Stimulated activated CD4-positive, alpha-beta T cell treated with anti-CD3 and anti-CD28 coated beads, TNF-alpha, amount 100 ng/mL, for 48 hours (primary cell): ENCODE measurements at regions not wholly inside any gene's neighbourhood (a gene's known extent, or its start where the extent isn't known, plus 50 kb on each side); places are given as distances from the start of the nearest gene placed in this dataset.
"Not testable (repeated sequence)": the region's sequence is repeated elsewhere in the genome, so short reads cannot be mapped to it uniquely, and the experiment has no call there.

ENCODE experiments used
- DNase-seq, 3 donors: peaks; one replicate each; pipeline ENCODE4 v3.0.0-alpha.2; 2020; ENCODE audit warnings: low read depth in 3 of 3

DNA sequence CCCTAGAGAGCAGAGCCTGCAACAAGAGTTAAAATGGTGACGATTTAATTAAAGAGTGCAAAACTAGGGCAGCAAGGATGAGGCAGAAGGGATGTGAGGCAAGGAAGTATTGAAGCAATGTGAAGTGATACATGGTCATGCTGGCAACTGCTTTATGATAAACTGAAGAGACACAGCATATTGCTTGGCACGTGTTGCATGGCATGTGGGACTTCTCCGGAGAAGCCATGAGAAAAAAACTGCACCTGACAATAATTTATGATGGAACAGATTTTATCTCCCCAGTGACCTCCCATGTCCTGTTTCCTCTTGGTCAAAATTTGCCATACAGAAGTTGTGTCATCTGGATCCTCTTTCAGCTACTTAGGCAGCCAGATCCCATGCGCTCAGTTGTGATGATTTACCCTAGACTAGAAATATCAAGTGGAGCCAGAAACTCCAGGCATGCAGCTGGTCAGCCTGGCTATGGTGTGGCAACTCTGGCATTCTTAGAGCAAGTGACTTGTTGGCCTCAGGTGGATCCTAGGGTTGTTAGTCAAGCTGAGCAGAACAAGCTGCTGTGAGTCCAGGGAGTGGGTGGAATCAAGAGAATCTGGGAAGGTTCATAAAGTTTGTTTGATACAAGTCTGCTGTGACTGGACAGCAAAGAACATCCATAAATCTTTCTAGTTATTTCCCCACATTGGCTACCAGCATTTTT, 611.4 kb upstream of the USP24 start:
- no peak for DNase-seq

DNA sequence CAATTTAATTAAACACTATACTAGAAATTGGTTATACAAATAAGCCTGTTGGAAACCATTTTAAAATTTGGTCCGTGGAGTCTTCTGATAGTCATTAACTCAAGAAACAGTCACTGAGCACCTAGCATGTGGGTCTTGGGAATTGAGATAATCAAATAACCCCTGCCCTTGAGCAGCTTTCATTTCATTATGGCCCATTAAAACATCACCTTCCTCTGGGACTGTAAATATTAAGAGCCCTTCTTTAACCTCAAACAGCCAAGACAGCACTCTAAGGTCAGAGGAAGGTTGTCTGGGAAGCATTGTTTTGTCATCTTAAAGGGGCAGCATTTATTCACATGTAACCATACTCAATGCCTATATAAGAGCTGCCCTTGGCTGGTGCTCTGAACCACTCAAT, 610.3 kb upstream of the USP24 start:
- DNase-seq, result no peak

DNA sequence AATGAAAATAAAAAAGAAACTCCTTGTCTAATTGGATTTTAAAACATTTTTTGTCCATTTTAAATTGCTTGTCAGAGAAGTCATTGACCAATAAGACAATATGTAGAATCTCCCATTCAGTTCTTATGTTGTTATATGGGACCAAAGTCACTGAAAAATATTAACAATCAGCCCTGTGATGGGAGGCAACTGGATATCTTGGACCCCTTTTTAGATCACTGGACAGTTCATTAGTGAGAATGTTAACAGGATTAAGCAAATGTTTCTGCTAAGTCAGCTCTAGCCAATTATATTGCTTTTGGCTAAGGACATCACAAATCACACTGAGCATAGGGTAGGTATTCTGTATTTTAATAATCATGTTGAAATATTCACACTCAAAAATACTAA, 609.1 kb upstream of the USP24 start:
- no peak for DNase-seq

DNA sequence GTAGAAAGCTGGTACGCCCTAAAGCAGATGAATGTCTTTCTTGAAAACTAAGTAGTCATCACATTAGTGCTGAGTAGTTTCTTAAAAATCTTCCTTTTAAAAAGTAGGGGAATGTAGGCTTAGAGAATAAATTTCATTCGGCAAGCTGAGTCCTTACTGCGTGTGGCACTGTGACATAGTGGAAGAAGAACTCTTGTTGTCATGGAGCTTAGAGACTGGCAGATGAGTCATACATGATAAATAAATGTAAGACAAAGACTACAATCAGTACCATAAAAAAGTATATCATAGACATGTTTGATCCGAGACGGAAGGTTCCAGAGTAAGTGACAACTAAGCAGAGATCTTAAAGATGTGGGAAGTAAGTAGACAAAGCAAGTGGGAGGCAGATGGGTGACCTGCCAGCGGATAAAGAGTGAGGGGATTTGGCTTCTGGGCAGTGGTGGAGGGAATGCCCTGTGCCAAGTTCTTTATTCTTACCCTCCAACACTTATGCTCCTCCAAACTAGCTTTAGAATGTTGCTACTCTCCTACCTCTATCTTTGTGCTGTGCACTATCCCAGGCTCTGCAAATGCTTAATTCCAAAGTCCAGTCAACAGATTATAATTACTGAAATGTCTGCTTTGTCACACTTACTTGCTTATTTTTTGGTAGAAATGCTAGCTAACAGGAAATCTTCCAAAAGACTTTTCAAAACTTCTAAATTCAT, 608.5 kb upstream of the USP24 start:
- no peak for DNase-seq

DNA sequence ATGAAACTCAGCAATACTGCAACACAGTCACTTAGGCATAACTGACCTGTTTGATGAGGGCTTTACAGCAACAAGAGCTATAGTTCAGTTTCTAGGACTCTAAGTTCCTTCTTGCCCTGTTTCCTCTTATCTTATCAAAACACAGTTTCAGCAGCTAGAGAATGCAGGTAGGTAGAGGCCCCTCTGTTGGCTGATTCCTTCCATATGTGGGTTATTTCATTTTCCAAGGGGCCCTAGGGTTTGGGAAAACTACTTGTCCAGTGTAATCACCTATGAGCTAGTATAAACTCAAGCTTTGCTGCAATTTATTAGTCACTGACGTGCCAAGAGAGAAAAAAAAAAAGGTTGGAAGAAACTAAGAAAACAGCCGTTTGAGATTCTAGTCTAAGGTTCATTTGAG, 607.7 kb upstream of the USP24 start:
- DNase-seq, result no peak

DNA sequence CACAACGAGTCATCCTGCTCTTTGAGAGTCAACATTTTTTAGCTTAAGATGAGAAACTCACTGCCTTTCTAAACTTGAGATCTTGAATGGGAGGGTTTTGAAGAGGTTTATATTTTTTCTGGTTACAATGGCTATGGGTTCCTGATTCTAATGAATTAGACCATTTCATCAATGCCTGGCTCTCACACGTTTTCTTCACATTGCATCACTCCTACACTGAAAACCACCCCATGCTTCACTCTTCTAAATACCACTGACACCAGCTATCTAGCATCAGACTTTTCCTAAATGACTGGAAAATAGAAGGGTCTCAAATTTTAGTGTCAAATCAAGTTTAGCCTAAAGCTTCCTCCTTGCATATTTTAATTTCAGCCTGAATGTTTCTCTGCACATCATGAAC, 606.1 kb upstream of the USP24 start:
- no peak for DNase-seq

DNA sequence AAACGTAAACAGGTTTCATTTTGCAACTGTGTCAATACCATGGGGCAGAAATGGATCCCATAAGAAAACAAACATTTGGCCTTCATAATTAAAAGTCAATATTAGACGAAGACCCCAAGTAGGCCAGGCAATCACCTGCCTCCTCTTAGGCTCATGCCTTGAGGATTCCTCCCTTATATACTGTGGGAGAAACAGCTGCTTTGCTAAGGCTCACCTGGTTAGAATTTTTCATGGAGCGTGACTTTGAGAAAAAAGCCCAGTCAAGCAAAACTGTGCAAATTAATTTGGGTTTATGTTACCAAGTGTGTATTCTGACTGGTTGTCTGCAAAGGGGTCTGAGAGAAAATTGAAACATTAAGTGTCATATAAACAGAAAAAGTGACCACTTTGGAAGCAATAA, 605.3 kb upstream of the USP24 start:
- DNase-seq, result no peak

DNA sequence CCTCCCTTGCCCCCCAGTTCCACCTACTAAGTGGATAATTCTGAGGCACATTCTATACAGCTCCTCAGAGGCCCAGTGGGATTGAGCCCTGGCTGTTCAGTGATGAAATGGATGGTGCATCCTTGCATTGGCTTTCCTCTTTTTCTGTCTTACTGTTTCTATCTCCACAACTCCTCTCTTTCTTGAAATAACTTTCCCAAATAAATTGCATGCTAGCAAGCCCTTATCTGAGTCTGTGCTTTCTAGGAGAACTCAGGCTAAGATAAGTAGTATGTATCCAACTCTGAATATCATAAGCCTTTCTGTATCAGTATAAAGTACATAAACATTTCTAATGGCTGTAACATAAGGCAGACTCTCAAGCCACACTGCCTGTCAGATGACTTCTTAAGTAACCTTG, 603.8 kb upstream of the USP24 start:
- no peak for DNase-seq

DNA sequence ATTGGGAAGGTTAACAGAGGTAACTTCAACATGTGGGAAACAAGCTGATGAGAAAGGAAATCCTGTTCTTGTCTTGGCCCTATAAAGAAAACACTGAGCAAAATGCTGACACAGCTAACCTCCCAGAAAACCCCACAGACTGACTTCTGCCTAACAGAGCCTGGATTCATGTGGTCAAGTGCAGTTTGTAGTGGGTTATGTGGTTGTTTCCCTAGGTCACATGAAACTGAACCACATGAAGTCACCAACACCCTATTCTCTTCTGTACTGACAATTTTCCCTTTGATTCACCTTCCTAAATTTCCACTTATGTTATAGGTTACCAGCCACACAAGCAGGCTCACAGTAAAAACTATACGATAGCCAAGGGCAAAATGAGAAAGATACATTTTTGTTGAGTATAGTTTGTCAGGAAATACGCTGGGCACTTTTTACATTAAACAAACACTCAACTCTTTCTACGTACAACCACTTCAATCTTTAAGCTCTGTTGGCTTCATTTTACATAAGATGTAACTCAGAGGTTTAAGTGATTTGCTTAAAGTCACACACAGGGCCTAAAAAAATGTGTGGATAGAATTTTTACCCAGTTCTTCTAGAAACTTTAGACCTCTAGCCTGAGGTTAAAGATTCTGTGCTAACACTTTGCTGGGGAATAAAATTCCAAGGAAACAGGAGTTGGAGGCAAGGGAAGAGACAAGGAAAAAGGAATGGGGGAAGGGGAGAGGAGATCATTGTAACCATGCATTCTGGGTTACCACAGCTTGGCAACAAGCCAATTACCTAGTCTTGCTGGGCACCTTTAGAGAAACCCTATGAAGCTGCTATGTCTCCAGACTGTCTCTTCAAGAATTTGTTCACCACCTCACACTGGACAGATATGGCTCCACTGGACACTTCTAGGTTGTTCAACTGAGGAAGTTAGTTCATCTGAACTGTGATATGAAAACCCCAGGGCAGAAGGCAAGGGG, 601.6 kb upstream of the USP24 start:
- DNase-seq, result no peak

DNA sequence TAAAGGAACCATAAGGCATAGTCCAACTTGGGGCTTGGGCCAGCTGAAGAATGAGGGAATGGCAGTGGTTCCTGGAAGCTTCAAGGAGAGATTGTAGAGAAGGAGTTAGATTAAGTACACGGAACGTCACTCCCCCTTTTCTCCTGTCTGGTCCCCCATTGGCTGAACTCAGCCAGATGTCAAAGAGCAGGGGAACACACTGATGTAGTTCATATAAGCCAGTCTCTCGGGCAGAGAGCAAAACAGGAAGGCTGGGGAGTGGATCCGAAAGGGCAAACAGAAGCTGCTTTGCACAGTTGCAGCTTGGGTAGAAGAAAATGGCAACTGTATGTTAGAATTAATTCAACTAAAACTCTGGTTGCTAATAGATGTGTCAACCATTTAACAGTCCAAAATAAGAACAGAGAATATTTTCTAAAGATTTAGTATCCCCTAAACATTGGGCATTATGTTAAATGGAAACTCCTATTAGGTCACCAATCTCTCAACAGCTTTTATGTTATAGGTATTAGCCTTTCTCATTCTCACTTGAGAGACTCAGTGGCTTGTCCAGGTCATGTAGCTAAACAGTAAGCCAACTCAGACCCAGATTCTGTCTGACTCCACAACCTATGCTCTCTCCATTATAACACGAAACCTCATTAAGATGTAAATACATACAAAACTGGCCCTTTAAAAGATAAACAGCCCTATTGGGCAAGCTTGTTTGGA, 600.7 kb upstream of the USP24 start:
- no peak for DNase-seq

DNA sequence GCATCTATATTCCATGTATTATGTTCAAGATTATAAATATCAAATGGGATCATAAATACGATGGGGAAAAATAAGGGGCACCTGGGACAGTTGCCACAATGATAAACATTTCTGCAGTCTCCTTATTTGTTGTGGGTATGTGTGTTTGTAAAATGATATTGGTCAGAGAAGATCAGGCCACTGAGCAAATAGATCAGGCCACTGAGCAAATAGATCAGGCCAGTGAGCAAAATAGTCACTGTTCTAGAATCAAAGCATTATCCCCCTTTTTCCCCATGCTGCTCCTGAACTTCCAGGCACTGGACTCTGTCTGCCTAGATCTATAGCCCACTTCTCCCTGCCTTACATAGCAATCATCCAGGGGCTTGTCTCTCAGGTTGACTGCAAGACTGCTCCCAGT, 599.8 kb upstream of the USP24 start:
- no peak for DNase-seq

DNA sequence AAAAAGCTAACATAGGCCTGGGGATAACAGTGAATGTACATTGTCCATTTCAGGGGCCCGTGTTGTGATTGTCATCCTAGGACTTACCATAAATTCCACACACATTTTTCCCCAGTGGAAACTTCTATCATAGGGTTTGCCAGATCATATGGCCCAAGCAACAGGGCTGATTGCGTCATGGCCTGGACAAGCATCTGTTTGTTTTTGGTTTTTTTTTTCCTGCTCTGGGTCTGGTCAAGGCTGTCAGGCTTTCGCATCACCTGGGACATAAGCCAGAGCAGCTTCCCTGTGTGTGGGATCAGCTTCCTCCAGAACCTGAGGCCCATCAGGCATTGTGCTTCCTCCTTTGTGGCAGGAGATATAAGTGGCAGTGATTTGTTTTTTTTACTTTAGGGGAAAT, 598.5 kb upstream of the USP24 start:
- DNase-seq, result no peak

DNA sequence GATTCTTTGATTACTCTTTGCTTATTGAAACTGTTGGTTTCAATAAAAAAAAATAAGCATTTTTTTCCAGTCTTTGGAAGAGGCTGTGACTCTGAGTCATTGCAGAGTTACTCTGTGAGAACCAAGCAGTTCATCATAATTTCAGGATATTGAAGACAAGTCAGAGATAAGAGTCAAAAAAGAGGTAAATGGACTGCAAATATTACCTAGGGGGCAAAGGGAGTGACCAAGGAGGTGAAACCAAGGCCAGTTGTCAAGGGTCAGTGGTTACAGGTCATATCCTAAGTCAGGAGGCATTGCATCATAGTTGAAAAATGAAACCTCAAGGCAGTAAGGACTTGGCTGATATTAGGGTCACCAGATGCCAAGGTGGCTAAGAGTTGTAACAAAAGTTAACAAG, 597.1 kb upstream of the USP24 start:
- no peak for DNase-seq

DNA sequence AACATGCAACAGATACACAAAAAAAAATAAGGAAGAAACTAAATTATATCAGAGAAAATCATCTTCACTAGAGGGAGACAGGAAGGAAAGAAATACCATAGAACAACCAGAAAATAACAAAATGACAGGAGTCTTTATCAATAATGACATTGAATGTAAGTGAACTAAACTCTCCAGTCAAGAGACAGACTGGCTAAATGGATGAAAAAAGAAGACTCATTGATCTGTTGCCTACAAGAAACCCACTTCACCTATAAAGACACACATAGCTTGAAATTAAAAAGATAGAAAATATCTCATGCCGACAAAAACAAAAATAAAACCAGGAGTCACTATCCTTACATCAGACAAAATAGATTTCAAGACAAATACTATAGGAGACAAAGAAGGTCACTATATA, 593.1 kb upstream of the USP24 start:
- no peak for DNase-seq

DNA sequence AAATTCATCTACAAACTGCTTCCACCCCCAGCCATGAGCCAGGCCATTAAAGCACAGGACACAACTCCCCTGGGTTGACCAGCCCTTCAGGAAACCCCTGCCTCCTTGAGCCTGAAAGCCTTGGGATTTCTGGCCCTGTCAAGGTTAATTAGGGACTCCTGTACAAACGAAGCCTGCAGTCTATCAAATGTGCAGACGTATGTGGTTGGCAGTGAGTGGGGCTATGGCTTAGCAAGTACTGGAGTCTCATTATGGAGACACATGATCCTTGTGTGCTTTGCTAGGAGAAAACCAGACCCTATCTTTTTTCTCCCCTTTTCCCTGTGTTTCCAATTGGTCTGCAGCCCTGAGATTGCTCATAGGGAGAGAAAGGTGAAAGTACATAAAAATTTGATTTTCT, 588.3 kb upstream of the USP24 start:
- DNase-seq, result no peak

DNA sequence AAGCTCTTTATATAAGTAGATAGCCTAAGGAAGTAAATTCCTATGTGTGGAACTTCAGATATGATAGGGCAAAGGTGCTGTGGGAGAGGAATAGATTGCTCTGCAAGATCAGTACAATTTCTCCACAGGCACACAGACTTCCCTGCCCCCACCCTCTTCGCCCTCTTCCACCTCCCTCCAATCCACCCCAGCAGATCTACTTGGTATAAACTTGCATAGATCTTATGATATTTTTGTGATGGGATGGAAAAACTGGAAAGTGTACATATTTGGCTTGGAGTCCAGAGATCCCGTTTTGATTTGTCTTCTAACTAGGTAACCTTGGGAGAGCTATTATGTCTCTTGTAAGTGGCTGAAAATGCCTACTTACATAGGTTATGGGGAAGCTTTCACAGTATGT, 586.3 kb upstream of the USP24 start:
- DNase-seq, result no peak

DNA sequence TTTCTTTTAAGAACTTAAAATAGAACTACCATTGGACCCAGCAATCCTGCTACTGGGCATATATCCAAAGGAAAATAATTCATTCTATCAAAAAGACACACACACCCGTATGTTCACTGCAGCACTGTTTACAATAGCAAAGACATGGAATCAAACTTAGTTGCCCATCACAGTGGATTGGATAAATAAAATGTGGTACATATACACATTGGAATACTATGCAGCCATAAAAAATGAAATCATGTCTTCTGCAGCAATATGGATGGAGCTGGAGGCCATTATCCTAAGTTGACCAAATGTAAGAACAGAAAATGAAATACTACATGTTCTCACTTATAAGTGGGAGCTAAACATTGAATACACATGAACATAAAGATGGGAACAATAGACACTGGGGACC, 585.3 kb upstream of the USP24 start:
- DNase-seq, result no peak

DNA sequence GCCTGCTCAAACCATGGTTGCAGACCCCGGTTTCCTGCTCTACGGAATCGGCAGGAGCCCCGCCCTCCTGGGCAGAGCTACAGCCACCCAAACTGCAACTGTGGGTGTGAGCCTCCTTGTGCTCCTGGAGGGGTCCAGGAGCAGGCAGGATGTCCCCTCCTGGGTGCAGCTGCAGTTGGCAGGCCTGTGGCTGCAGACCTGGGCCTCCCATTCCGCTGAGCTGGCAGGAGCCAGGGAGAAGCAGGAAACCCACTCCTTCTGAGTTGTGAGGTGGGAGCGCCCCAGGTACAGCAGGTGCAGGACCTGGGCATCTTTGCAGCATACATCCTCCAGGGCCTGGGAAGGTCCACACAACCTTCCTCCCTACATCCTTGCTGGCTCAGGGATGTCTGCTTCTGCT, 578.7 kb upstream of the USP24 start:
- no peak for DNase-seq

DNA sequence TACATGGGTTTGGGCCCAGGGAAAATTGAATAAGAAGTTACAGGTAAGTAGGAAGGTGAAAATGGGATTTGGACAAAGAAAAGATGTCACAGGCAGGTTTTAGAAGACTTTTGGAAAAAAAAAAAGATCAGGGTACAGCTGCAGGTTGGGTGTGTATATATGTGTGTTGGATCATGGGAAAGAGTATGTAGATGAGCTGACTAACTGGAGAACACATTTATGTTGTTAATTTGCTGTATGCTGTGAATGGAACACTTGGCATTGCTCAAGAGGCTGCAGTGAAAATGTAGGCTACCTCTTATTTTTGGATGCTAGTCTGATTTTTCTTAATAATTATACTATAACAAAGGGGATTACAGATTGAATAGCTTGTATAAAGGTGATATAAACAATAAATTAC, 577.7 kb upstream of the USP24 start:
- no peak for DNase-seq

DNA sequence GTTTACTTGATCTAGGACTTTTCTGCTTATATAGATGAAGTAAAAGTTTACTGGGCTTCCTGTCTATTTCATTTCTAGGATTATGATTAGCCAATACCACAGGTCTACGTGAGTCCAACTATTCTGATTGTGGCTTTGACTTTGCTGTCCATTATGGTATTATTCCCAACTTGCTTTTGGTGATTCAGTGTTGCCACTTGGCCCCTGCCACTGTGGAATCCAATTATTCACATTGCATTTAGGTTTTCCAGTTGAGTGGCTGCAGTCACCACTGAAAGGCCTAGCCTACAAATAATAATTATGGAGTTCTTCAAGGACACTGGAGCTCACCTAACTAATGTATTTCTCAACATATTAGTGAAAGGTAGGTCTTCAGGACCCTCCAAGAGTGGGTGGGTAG, 574.3 kb upstream of the USP24 start:
- DNase-seq, result no peak

DNA sequence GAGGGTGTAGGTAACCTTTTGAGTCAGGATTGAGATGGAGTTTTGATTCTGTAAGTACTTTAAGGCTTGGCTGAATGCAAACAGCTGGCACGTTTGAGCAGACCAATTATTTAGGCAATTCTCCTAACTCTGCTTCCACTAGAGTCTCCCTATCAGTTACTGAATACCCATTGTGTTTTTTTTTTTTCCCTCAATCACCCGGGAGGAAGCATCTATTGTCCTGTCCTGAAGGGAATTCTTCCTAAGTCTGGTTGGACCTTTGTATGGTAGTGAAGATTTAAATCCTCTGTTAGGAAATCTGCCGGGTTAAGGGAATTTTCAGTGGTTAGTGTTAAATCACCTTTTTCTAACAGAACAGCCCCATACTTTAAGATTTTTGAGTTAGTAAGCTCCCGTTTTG, 571.2 kb upstream of the USP24 start:
- no peak for DNase-seq

DNA sequence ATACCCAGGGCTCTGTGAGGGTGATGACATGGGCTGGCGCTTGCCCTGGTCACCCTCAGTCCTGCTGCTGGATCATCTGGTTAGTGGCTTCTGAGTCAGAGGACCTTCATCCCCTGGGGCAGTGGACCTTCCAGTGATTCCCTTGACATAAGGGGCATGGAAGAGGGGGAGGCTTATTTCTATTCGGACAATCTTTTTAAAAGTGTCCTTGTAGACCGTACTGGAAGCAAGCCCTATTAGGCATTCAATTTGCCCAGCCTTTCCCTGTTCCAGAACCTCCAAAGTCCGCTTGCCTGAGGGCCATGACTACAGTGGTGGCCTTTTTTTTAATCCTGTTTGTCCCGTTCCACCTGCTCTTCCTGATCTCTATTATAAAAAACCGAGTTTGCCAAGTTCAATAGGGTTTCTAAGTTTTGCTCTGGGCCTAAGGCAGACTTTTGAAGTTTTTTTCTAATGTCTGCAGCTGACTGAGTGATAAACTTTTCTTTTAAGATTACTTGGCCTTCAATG, 569.8 kb upstream of the USP24 start:
- not testable (repeated sequence) for DNase-seq
